Kidney epithelial cell (primary cell): ENCODE measurements at regions not wholly inside any gene's neighbourhood (a gene's known extent, or its start where the extent isn't known, plus 50 kb on each side); places are given as distances from the start of the nearest gene placed in this dataset.

ENCODE experiments used
- DNase-seq: peaks from one replicate; pipeline ENCODE4 v3.0.0-alpha.2; 2010; ENCODE audit warnings: low read depth
- H3K27me3 ChIP-seq: 2 replicates; pipeline ENCODE4 v1.6.0; 2011; ENCODE audit warnings: low read length; ENCODE audit not compliant: control insufficient read depth, insufficient read depth
- H3K36me3 ChIP-seq: 2 replicates; pipeline ENCODE4 v1.5.1; 2011; ENCODE audit warnings: low read length; ENCODE audit not compliant: control insufficient read depth, insufficient read depth
- H3K4me3 ChIP-seq: 2 replicates; pipeline ENCODE4 v1.5.1; 2011; ENCODE audit warnings: low read depth, mild to moderate bottlenecking, control low read depth, low read length
- CTCF ChIP-seq: IDR thresholded peaks from 2 replicates; pipeline ENCODE4 v1.5.1; 2011; ENCODE audit warnings: mild to moderate bottlenecking, moderate library complexity, low read length, control low read depth, inconsistent platforms; ENCODE audit not compliant: insufficient read depth, poor library complexity, severe bottlenecking

DNA sequence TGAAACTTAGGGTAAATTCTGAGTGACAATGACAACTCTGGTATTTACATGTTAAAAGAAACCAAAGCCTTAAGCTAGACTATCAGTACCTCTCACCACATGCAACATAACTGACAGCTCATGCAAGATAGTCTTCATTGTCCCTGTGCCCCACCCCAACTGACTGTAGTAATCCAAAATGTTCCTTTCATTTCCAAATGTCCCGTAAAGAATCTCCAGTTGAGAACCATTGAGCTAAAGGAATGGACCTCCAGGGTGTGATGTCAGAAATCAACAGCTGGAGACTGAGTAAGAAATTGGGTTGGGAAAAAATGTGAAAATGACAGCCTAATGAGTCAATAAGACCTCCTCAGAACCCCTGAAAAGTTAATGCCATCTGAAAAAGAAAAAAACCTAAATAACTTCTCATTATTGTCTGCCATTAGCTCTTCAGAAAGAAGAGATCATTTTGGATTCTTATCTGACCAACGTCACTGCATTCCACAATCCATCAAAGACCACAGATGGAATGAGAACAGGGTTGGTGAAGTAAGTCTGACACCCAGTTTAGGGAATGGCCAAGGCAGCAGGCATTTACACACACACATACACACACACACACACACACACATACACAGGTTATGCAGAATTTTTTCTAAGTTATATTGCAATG lies 51.7 kb upstream of the ACVR2A start:
- Histone ChIP-seq H3K36me3 (no peaks in the 10 kb centered on the region), H3K27me3 (no peaks in the 10 kb centered on the region), H3K4me3 (no peak overlapping the region)
- DNase-seq, result no peak
- TF ChIP-seq CTCF, result no peak

DNA sequence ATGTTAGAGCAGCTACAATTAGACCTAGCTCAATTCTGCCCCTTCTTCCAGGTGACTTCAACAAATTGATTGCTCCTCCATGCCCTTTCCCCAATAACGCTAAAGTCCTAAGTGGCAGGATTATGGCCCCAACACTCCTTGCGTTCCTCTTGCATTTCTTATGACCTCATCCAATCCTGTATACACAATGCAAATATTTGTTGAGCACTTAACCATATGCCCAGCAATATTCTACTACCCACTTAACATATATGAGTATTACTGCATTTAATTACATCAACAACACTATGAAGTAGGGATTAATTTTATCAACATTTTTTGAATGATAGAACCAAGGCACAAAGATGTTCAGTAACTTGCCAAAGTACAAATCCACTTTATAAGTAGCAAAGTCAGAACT lies 54.2 kb upstream of the ACVR2A start:
- TF ChIP-seq CTCF, result no peak
- Histone ChIP-seq H3K36me3 (no peaks in the 10 kb centered on the region), H3K4me3 (no peak overlapping the region), H3K27me3 (no peaks in the 10 kb centered on the region)
- no peak for DNase-seq

DNA sequence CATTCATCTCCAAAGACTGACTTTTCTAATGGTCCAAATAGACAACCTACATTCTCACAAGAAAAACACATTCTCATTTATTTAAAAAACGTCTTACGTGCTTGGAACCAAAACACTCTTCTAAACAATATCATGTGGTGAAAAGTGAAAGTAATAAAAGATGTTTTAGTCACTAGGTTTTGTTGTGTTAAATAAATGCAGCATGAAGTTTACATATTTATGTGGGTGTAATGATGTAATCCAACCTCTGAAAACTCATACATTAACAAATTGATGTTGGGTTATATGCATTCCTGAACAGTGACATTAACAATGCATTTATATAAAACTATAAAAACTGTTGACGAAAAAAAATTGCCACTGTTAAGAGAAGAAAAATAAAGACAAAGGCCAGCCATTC lies 55.1 kb upstream of the ACVR2A start:
- no peak for DNase-seq
- Histone ChIP-seq H3K36me3 (no peaks in the 10 kb centered on the region), H3K27me3 (no peaks in the 10 kb centered on the region), H3K4me3 (no peak overlapping the region)
- no peak for TF ChIP-seq CTCF

DNA sequence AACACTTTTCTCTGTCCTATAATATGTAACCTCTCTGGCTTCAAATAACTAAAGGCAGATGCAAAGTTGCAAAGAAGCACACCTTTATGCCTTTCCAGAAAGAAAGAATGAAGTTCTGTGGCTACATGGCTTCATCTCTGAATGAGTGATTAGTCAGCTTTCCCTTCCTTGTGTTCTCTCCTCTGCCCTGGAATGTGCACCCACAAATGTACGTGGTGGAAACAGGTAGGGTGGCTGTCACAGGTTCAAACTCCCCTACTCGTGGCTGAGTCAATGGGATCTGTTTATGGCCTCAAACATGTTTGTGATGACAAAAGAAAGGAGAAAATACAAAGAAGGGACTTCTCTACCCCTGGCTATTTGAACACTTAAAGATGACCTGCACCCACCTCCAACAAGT lies 55.5 kb upstream of the ACVR2A start:
- no peak for DNase-seq
- H3K4me3 ChIP-seq, result no peak overlapping the region
- no peak for TF ChIP-seq CTCF
- H3K27me3 ChIP-seq, result no peaks in the 10 kb centered on the region
- no peaks in the 10 kb centered on the region for H3K36me3 ChIP-seq

DNA sequence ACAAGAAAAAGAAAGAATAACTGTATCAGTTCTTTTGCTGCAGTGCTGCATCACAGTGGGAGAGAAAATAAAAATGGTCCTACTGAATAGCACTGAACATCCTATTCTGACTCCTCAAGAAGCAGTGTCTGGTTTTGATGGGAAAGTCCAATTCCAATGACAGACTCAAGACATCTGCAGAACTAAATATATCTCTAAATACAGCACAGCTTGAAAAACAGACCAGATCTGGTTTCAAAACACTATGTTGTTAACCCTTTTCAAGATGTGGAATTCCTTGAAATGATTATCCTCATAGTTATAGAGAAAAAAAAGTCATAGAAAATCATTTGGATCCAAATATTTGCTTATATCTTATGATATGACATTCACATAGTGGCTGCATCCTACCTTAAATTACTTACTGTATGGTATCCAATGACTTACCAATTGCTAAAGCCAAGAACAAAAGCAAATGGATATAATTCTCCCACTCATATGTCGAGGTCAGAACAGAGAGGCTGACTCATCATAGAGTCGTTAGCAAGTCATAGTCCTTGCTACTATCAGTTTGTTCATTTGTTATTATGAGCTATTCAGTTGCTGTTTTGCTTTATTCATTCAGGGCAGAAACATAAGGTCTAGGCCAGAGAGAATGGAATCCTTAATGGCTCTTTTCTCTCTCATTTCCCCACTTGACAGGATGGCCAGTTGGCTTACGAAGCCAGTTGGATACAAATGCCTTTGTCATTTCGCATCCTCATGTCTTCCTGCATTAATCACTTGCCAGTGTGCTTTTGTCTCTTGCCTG lies 62.5 kb upstream of the ACVR2A start:
- no peak for TF ChIP-seq CTCF
- DNase-seq, result no peak
- Histone ChIP-seq H3K27me3 (no peaks in the 10 kb centered on the region), H3K36me3 (no peaks in the 10 kb centered on the region), H3K4me3 (no peak overlapping the region)
